ENCODE measurements at regions not wholly inside any gene's neighbourhood (a gene's known extent, or its start where the extent isn't known, plus 50 kb on each side); places are given as distances from the start of the nearest gene placed in this dataset.
A peak's percentile ranks its signal among the peaks of the same experiment; 100 is the strongest.

DNA sequence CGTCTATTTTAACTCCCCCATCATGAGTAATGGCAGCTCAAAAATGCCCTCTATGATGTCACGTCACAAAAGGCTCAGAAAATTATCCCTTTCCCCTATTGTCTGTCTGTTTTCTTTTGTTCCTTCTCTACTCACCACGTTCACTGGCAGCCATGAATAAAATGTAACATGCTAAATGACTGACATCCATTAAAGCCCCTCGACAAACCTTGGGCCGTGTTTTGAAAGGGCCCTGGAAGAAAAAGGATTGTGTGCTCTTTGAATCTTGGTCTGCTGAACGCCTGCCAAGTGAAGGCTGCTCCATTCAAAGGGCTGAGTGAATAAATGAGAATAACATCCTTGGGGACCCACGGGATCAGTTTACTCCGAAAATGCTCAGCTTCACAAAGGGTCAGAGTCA is 118.7 kb downstream of the RPS12 start:
- DNase-seq (ENCODE audit: low read depth, low spot score), result no peak
- H3K27ac ChIP-seq, result no peak overlapping the region

DNA sequence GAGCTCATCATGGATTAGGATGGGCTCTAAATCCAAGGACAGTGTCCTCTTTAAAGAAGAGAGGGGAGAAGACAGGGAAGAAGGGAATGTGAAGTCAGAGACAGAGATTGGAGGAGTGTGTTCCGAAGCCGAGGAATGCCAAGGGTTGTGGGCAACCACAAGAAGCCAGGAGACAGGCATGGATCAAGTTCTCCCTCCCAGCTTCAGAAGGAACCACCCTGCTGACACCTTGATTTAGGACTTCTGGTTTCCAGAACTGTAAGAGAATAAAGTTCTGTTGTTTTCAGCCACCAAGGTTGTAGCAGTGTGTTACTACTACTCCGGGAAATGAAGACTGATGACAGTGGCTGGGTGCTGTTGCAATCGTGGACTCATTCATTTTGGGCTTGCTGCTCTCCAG is 120.1 kb downstream of the RPS12 start:
- no peak for DNase-seq (ENCODE audit: low read depth, low spot score)
- H3K27ac ChIP-seq, result no peak overlapping the region

DNA sequence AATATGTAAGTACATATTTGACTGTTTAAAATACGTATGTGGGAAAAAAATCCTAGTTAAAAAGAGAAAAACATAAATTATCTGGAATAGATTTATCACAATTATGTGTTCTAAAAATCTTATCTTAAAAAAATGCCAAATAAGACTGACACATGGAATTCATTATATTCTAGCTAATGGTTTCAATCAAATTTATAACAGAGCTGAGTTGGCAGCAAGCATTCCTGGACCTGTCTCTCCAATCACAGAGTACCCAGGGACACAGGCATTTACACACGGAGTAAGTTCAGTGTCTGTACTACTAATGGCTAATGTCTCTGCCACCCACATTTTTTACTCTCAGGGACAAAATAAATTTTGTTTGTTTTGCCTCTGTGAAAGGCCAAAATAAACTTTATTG is 122.3 kb downstream of the RPS12 start:
- no peak for DNase-seq (ENCODE audit: low read depth, low spot score)
- H3K27ac ChIP-seq, result no peak overlapping the region

DNA sequence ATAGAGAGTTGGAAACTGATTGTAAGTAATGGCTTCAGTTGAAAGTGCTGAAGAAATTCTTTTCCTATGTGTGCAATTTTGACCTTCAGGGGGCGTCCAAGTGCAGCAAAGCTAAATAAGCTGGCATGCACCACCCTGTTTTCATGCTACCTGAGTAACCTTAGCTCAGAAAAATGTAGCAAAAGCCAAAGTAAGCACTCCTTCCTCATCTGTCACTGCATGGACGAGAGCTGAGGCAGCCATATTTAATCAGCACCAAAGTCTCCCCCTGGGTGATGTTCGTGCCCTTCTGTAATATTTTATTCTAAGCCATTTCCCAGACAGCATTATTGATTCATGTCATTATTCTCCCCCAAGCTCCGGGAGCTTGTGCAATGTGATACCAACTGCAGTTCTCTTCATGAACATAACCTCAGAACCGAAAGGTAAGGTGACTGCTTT is 123.1 kb downstream of the RPS12 start:
- no peak for DNase-seq (ENCODE audit: low read depth, low spot score)
- H3K27ac ChIP-seq, result no peak overlapping the region

DNA sequence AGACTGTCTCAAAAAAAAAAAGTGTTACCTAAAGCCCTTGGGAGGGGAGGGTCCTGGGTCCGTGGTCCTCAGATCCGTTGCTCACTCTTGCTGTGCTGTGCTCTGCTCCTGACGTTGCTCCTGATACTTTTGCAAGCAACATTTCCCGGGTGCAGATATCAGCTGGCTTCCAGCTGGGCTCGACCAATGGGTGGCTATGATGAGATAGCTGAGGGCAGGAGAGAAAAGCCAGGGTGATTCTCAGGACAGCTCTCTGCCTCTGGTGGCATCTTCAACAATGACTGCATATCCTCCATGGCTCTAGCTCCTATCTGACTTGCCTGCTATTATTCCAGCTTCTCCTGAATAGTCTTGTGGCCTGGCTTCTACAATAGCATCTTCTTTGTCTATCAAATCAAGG is 134.5 kb downstream of the RPS12 start:
- no peak overlapping the region for H3K27ac ChIP-seq
- no peak for DNase-seq (ENCODE audit: low read depth, low spot score)

DNA sequence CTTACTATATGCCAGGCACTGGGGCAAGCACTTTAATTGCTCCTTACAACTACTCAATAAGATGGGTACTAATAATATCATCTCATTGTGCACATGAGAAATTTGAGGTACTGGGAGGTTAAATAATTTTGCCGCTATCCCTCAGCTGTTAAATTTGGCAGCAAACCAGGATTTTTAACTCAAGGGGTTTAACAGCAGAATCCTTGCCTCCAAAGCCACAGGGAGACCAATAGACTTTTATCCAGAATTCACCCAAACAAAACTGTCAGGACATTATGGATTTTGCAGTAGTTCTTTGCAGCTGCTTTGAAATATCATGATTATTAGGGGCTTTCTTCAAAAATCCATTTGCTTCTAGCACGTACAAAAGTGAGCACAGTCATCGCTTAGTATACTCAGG is 136.2 kb downstream of the RPS12 start:
- no peak for DNase-seq (ENCODE audit: low read depth, low spot score)
- no peak overlapping the region for H3K27ac ChIP-seq

DNA sequence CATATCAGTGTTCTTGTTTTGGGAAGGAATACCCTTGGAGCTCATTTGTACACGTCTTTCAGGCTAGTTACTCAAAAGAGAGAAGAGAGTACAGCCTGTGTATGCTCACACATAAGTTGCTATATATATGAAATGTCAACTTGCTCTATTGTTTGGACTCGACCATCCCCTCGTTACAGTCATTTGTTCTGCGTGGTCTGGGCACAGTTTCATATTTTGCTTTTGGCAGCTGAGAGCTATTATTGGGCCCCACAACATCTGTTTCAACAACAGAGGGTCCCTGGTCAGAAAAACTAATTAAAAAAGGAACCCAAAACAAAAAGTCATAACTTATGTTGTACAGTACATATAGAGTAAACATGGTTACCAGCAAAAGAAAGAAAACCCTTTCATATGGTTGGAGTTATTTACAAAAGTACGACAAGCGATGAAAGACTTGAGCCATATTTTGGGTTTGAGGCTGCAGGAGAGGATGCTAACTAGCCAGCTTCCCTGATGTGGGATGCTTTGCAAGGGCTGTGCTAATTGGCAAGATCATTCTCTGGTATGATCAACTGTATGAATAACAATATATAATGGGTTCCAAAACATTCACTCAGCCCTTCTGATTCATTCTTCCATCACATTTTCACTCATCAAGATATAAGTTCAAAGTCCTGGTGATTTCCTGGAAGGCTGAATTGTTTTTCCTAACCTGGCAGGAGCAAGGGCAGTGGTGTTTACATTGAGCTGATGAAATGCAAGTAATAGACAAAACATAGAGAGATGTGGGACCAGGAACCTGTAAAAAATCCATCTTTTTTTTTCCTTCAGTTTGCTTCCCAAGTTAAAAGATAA is 137.9 kb downstream of the RPS12 start:
- H3K27ac ChIP-seq, result no peak overlapping the region
- no peak for DNase-seq (ENCODE audit: low read depth, low spot score)

DNA sequence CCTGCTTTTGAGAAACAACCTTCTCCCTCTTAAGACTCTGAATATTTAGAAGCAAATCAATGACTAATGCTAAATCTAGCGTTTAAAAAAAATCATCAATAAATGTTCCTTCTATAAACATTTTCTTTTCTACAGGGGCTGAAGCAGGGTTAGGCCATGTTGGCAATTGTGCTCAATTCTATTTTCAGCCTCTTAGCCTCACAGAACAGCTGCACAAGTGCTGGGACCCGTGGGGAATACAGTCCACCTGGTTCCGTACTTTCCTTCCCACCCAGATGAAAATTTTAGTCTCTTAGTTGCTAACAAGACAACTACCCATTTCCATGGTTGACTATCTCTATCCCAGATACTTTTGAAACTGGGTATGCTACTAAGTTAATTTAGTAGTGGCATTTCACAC is 138.6 kb downstream of the RPS12 start:
- no peak for DNase-seq (ENCODE audit: low read depth, low spot score)
- H3K27ac ChIP-seq, result no peak overlapping the region

DNA sequence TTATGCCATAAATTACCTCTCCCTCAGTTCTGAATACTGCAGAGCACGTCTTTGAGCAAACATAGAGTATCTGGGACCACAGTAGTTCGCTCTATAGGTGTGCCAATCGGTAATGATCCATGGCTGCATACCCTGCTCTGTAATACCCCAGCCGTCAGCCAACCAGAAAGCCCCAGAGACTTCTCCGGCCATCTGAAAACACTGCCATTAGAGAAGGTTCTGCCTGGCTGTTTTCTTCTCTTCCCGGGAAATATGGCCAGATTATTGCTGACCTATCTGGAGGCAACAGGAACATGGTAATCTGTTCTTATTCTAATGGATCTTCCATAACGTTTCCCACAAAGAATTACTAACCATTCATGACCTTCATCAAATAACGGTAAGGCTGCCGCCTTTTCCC is 139.9 kb downstream of the RPS12 start:
- DNase-seq (ENCODE audit: low read depth, low spot score), result no peak
- H3K27ac ChIP-seq, result no peak overlapping the region

DNA sequence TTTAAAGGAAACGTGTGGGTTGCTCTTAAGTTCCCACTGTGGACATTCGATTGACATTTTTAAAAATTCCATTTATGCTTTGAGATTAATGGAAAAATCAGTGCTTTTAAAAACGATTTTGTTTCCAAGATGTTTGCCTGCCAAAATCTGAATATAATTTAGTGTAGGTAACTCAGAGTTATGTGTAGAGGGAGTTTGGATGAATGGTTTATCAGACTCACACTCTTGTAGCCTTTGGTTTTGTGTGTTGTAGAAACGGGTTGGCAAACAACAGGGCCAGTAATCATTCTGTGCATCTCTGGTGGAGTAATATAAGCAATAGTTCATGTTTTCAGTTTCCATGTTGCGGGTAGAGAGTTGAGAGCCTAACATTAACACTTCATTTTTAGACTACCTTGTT is 140.6 kb downstream of the RPS12 start:
- no peak overlapping the region for H3K27ac ChIP-seq
- DNase-seq (ENCODE audit: low read depth, low spot score), result no peak

DNA sequence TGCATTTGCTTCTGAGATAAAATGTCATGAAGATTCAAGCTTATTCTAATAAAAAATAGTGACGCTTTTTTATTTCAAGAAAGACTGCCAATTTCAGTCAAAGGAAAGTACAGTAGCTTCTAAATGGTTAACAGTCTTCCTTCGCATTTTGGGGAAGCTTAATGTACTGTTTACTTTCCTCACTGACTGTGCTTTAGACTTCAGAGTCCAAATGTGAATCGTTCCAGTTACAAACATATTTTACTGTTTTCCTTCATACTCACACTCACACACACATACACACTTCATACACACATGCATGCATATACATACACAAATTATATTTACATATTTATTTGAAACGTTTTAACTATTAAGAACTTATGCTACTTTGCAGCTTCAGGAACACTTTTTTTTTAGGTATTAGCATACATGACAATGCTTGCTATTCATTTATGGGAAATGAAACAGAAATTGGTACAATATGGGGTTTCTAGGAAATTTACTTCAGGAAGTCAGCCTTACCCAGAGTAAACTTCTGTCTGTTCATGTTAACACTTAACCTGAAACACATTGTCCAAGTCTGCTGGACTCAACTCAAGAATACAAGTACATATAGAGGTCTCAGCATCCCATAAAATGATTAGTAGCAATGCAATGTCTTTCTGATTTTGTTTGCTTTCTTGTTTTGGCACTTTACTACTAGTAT is 145.4 kb downstream of the RPS12 start:
- DNase-seq (ENCODE audit: low read depth, low spot score), result no peak
- no peak overlapping the region for H3K27ac ChIP-seq

DNA sequence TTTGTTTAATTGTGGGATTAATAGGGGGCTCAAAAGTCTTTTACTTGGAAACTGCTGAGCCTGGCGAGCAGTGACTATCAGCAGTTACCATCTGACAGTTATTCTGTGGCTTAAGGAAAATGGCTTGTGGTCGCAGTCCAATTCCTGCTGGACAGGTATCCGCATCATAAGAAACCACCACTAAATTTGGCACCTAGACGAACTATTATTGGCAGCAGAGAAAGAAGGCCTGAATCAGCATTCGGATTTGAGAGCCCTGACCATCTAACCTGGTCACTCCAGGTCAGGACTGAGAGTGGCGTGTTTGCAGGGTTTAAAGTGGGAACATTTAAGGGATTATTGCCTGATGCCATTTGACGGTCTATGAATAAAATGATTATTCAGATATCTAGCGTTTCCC is 146.4 kb downstream of the RPS12 start:
- H3K27ac ChIP-seq, result no peak overlapping the region
- peak; percentile 26 for DNase-seq (ENCODE audit: low read depth, low spot score)

DNA sequence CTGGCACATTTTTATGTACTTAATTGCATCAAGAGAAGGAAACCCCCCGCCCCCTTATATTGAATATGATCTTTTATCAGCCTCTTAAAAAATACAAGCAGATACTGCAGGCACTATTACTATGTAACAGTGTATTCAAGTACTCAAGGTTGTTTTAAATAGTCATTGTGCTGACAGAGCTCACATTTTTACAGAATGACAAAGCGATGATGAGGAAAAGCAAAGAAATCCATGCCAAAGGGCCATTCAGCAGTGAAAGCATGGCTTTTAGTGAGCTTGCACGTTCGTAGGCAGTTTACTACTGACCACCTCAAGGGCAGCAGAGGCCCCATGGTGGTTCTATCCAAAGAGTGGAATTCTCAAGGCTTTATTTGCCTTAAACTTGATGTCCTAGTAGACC is 146.8 kb downstream of the RPS12 start:
- H3K27ac ChIP-seq, result no peak overlapping the region
- DNase-seq (ENCODE audit: low read depth, low spot score), result no peak

DNA sequence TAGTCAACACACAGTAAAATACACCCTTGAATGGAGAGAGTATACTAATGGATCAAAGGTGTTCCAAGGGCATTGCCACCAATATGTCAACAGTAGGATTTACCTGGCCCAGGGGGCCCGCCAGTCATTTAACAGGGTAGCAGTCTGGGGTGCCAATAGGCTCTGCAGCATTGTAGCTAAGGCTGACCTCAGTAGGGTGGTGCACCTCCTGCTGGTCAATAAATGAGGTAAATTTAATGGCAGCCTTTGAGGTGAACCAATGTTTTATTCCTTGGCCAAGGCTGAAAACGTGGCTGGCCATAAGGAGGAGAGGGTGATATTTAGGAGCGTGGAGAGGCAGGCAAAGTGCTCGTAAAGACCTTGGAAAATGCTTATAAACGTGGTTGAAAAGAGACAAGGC is 147.2 kb downstream of the RPS12 start:
- H3K27ac ChIP-seq, result no peak overlapping the region
- no peak for DNase-seq (ENCODE audit: low read depth, low spot score)

DNA sequence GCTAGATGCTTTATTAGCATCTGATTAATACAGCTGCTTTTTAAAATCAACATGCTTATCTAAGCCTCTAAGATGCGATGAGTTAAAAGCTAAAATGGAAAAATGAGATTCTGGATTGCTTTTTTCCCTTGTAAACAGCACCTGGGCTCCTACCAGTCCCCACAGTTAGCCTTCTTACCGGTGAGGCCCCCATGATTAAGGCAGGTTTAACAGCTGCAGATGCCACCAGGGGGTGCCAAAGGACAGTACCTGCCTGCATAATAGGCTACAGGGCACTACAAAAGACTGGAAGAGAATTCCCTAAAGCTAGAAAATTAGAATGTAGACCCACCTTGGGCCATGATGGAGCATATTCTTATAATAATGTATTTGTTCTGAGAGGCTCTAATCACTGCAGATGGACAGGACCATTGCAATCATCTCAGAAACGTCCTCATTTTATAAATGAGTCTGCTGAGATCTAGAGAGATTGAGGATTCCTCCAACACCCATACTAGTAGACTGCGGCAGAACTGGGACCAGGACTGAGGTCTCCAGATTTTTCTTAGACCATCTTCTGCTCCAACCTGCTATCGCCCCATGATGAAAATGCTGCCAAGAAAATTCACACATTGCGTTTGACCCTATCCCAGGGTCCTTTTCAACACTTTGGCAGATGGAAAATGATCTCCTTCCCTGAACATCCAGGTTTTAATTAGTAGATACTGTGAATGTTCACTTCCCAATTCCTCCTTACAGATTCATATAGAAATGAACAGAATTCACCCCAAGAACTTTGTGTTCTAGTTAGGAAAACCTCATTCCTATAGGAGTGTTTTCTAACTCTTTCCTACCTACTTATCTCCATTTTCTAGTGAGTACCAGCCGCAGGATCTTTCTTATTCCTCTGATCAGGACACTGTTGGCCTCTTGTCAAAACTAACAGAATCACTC is 148.8 kb downstream of the RPS12 start:
- no peak for DNase-seq (ENCODE audit: low read depth, low spot score)
- H3K27ac ChIP-seq, result no peak overlapping the region

DNA sequence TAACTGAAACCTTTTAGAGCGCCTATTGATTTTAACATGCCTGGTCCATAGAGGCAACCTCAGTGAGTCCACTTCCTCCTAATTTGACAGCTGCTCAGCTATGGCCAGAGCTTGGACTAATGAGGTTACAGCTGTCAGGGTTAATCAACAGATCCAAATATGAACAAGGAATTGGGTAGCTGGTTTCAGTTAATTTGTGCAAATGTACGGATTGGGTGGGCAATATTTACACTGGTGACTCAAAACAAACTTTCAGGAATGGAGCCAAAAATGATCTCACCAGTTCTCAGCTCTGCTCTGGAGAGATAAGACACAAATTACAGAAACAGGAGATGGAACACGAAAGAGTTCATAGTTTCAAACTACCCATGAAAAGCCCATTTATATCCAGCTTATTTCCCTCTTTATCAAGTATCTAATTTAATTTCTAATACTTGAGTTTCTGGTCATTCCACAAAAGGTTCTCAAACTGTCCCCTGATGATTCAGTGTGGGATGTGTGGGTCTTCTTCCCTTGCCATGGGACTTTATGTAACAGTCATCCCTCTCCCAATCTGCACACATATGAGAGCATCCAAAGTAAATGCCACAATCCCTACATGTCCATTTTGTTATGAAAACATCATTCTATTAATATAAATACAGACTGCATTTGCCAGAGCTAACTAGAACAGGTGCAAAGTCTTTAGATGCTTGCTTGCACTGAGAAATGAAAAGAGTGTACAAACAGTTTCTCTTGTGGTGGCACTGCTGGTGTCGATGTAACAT is 149.9 kb downstream of the RPS12 start:
- no peak for DNase-seq (ENCODE audit: low read depth, low spot score)
- no peak overlapping the region for H3K27ac ChIP-seq

DNA sequence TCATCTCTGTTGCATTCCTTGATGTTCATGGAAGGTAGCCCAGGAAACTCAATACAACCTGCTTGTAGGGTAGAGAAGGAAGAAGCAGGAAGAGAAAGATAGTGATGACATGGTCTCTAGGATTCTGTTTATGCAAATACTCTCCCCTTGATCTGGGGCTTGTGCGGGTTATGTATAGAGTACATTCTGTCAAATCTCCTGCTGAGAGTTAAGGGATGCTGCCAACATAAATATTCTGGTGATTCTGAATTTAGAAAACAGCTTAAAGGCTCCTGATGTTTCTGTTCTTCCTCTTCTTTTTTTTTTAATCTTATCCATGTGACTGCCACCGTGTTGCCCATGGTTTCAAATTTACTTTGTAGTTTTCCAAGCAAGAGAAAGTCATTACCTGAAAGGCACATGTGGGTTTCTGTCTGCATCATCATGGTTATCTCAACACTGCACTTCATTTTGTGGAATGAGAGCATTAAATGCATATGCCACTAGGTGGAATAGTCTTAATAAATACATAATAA is 150.6 kb downstream of the RPS12 start:
- no peak overlapping the region for H3K27ac ChIP-seq
- no peak for DNase-seq (ENCODE audit: low read depth, low spot score)

DNA sequence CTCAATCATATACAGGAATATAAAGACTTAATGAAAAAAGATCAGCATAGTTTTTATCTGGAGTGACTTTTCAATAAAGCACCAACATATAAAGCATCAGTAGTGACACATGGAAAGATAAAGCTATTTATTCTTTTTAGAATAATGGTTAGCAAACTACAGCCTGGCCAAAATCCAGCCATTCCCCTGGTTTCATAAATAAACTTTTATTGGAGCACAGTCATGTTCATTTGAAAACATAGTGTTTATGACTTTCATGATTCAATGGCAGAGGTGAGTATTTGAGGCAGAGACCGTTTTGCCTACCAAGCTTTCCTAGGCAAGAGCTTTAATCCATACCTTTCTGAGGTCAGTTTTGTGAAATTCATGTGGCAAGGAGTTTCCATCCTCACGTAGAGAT is 153.5 kb downstream of the RPS12 start:
- DNase-seq (ENCODE audit: low read depth, low spot score), result no peak
- H3K27ac ChIP-seq, result no peak overlapping the region

DNA sequence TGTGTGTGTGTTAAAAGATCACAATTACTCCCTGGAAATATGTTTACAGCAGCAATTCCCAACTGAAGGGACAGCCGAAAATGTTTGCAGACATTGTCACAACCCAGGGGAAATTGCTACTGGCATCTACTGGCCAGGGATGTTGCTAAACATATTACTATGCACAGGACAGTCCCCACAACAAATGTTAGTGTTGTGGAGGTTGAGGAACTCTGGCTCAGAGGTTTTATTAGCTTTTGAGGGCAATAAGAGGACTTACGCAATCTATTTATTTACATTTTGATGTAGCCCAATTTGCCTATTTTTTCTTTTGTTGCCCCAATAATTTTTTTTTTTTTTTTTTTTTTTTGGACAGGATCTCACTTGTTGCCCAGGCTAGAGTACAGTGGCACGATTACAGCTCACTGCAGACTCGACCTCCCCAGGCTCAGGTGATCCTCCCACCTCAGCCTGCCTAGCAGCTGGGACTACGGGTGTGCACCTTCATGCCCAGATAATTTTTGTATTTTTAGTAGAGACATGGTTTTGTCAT is 154.1 kb downstream of the RPS12 start:
- no peak for DNase-seq (ENCODE audit: low read depth, low spot score)
- H3K27ac ChIP-seq, result no peak overlapping the region

DNA sequence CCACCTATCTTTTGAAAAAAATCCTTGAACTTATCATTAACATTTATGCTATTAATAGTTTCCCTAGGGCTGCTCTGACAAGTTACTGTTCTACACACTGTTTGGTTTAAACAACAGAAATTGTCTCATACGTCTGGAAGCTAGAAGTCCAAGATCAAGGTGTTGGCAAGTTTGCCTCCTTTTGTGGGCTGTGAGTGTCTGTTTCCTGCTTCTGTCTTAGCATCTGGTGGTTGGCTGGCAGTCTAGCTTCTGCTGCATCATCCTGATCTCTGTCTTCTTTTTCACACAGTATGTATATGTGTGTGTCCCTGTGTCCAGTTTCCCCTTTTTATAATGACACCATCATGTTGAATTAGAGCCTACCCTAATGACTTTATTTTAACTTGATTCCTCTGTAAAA is 154.8 kb downstream of the RPS12 start:
- no peak for DNase-seq (ENCODE audit: low read depth, low spot score)
- no peak overlapping the region for H3K27ac ChIP-seq
